ENCODE measurements at regions not wholly inside any gene's neighbourhood (a gene's known extent, or its start where the extent isn't known, plus 50 kb on each side); places are given as distances from the start of the nearest gene placed in this dataset.

GRCh38 chr3:26460985-26461384 lies 161.6 kb upstream of the LRRC3B start:
- H3K4me1 ChIP-seq, result no peaks in the 10 kb centered on the region
- H3K4me3 ChIP-seq, result no peak overlapping the region
- DNase-seq, result no peak
- H3K27ac ChIP-seq, result no peak overlapping the region
- no peak for TF ChIP-seq CTCF (IDR thresholded peaks at IDR 0.05)
- H3K9me3 ChIP-seq, result no peaks in the 10 kb centered on the region
- intact Hi-C loops (cut with DNase I), result no loop called here
- no peaks in the 10 kb centered on the region for H3K36me3 ChIP-seq
- no peaks in the 10 kb centered on the region for H3K27me3 ChIP-seq
- H3K9ac ChIP-seq (ENCODE audit: low read depth in 2 of 2, low read length in 2 of 2), result no peak overlapping the region

- intact Hi-C loops (cut with DNase I), result no loop called here
- no peaks in the 10 kb centered on the region for H3K9me3 ChIP-seq
- H3K4me3 ChIP-seq, result no peak overlapping the region
- H3K36me3 ChIP-seq, result no peaks in the 10 kb centered on the region
- no peak for DNase-seq
- TF ChIP-seq CTCF (IDR thresholded peaks at IDR 0.05), result no peak
- no peaks in the 10 kb centered on the region for H3K27me3 ChIP-seq
- no peaks in the 10 kb centered on the region for H3K4me1 ChIP-seq
- H3K27ac ChIP-seq, result no peak overlapping the region
- H3K9ac ChIP-seq (ENCODE audit: low read depth in 2 of 2, low read length in 2 of 2), result no peak overlapping the region
Measured at GRCh38 chr3:26472345-26472744, 150.2 kb upstream of the LRRC3B start.

GRCh38 chr3:26474706-26475105 lies 147.9 kb upstream of the LRRC3B start:
- no peaks in the 10 kb centered on the region for H3K27me3 ChIP-seq
- no peak overlapping the region for H3K27ac ChIP-seq
- intact Hi-C loops (cut with DNase I), result no loop called here
- H3K4me3 ChIP-seq, result no peak overlapping the region
- H3K36me3 ChIP-seq, result no peaks in the 10 kb centered on the region
- H3K9ac ChIP-seq (ENCODE audit: low read depth in 2 of 2, low read length in 2 of 2), result no peak overlapping the region
- no peaks in the 10 kb centered on the region for H3K4me1 ChIP-seq
- no peak for TF ChIP-seq CTCF (IDR thresholded peaks at IDR 0.05)
- no peaks in the 10 kb centered on the region for H3K9me3 ChIP-seq
- DNase-seq, result no peak

- Histone ChIP-seq H3K9me3 (no peaks in the 10 kb centered on the region), H3K27ac (no peak overlapping the region), H3K4me3 (no peak overlapping the region), H3K36me3 (no peaks in the 10 kb centered on the region), H3K9ac (ENCODE audit: low read depth in 2 of 2, low read length in 2 of 2) (no peak overlapping the region), H3K4me1 (no peaks in the 10 kb centered on the region), H3K27me3 (no peaks in the 10 kb centered on the region)
- intact Hi-C loops (cut with DNase I), result no loop called here
- no peak for DNase-seq
- TF ChIP-seq CTCF (IDR thresholded peaks at IDR 0.05), result no peak
Measured at GRCh38 chr3:26480377-26480776, 142.2 kb upstream of the LRRC3B start.

GRCh38 chr3:26484140-26484539 lies 138.4 kb upstream of the LRRC3B start:
- no peak for DNase-seq
- no peak for TF ChIP-seq CTCF (IDR thresholded peaks at IDR 0.05)
- intact Hi-C loops (cut with DNase I), result no loop called here

GRCh38 chr3:26498271-26498670 lies 124.3 kb upstream of the LRRC3B start:
- intact Hi-C loops (cut with DNase I), result no loop called here
- no peaks in the 10 kb centered on the region for H3K36me3 ChIP-seq
- no peaks in the 10 kb centered on the region for H3K9me3 ChIP-seq
- H3K27ac ChIP-seq, result no peak overlapping the region
- H3K27me3 ChIP-seq, result no peaks in the 10 kb centered on the region
- no peak overlapping the region for H3K9ac ChIP-seq (ENCODE audit: low read depth in 2 of 2, low read length in 2 of 2)
- no peak for DNase-seq
- H3K4me3 ChIP-seq, result no peak overlapping the region
- no peak for TF ChIP-seq CTCF (IDR thresholded peaks at IDR 0.05)
- H3K4me1 ChIP-seq, result no peaks in the 10 kb centered on the region

More at GRCh38 chr3:26484140-26484539, 138.4 kb upstream of the LRRC3B start:
- no peak overlapping the region for H3K9ac ChIP-seq (ENCODE audit: low read depth in 2 of 2, low read length in 2 of 2)
- no peaks in the 10 kb centered on the region for H3K27me3 ChIP-seq
- no peaks in the 10 kb centered on the region for H3K36me3 ChIP-seq
- no peaks in the 10 kb centered on the region for H3K9me3 ChIP-seq
- no peaks in the 10 kb centered on the region for H3K4me1 ChIP-seq
- no peak overlapping the region for H3K27ac ChIP-seq
- no peak overlapping the region for H3K4me3 ChIP-seq
